RWPE1 (cell line): ENCODE measurements at regions not wholly inside any gene's neighbourhood (a gene's known extent, or its start where the extent isn't known, plus 50 kb on each side); places are given as distances from the start of the nearest gene placed in this dataset.

Source experiments
- CTCF ChIA-PET: fragments of 350-600 bp; sonication (Branson Sonifier 250); formaldehyde crosslinking; extraction: SDS; loops from one replicate; lab custom pipeline; 2021; lab: Yijun Ruan, JAX
- POLR2A ChIA-PET: fragments of 400-600 bp; formaldehyde crosslinking; extraction: SDS; loops from one replicate; lab custom pipeline; 2020; ENCODE audit warnings: antibody characterized with exemption; ENCODE audit not compliant: low non-redundant PET; lab: Yijun Ruan, JAX
- DNase-seq: peaks from one replicate; pipeline ENCODE4 v3.0.0; 2012; ENCODE audit warnings: low spot score
- H3K27ac ChIP-seq: fragments of 450-650 bp; 2 replicates; pipeline ENCODE4 v1.5.1; 2017
- CTCF ChIP-seq: fragments of 450-650 bp; conservative IDR thresholded peaks from 2 replicates; pipeline ENCODE4 v1.5.1; 2017; ENCODE audit warnings: low read depth, mild to moderate bottlenecking

GRCh38 chr1:38179483-38179882 is 132.9 kb upstream of the POU3F1 start:
- H3K27ac ChIP-seq, result no peak overlapping the region
- POLR2A ChIA-PET, result no interaction called here
- CTCF ChIA-PET, result no interaction called here
- no peak for DNase-seq
- TF ChIP-seq CTCF, result no peak

- no peak for TF ChIP-seq CTCF
- ChIA-PET POLR2A (no interaction called here), CTCF (interaction anchor here (0.7 kb wide), 1 partner anchor 22 kb away, joined by 3 read pairs; no protein-coding TSS in a partner anchor)
- H3K27ac ChIP-seq, result no peak overlapping the region
- DNase-seq, result no peak
Observed at GRCh38 chr1:38178216-38178615, 131.6 kb upstream of the POU3F1 start.

GRCh38 chr1:38175121-38175520 is 128.5 kb upstream of the POU3F1 start:
- no peak for TF ChIP-seq CTCF

GRCh38 chr1:38173848-38174247 is 127.3 kb upstream of the POU3F1 start:
- DNase-seq, result no peak
- no peak overlapping the region for H3K27ac ChIP-seq
- ChIA-PET CTCF (interaction anchor here (1.0 kb wide), 1 partner anchor 72 kb away, joined by 5 read pairs; no protein-coding TSS in a partner anchor), POLR2A (no interaction called here)
- no peak for TF ChIP-seq CTCF

More at GRCh38 chr1:38175121-38175520, 128.5 kb upstream of the POU3F1 start:
- POLR2A ChIA-PET, result no interaction called here
- DNase-seq, result no peak
- no peak overlapping the region for H3K27ac ChIP-seq
- CTCF ChIA-PET, result no interaction called here

- CTCF ChIA-PET, result interaction anchor here (1.0 kb wide), 1 partner anchor 71 kb away, joined by 5 read pairs; no protein-coding TSS in a partner anchor
- DNase-seq, result no peak
- TF ChIP-seq CTCF, result no peak
- no peak overlapping the region for H3K27ac ChIP-seq
- POLR2A ChIA-PET, result no interaction called here
Observed at GRCh38 chr1:38173157-38173831, 126.7 kb upstream of the POU3F1 start.

GRCh38 chr1:38169121-38169520 is 122.5 kb upstream of the POU3F1 start:
- no peak for TF ChIP-seq CTCF
- ChIA-PET CTCF (no interaction called here), POLR2A (no interaction called here)
- no peak for DNase-seq
- no peak overlapping the region for H3K27ac ChIP-seq
